ENCODE measurements at regions not wholly inside any gene's neighbourhood (a gene's known extent, or its start where the extent isn't known, plus 50 kb on each side); places are given as distances from the start of the nearest gene placed in this dataset.

- Histone ChIP-seq H3K9me3 (ENCODE audit: control insufficient read depth, insufficient read depth, low read depth, low read length) (no peaks in the 10 kb centered on the region), H3K4me3 (ENCODE audit: low read depth, low read length) (no peak overlapping the region), H3K4me1 (ENCODE audit: control insufficient read depth, insufficient read depth, low read length) (no peaks in the 10 kb centered on the region), H3K36me3 (ENCODE audit: control insufficient read depth in 2 of 2, insufficient read depth in 1 of 2, low read length in 2 of 2) (no peaks in the 10 kb centered on the region), H3K27ac (ENCODE audit: extremely low read depth, low read depth, low read length) (no peak overlapping the region)
- ChIA-PET POLR2A (no interaction called here), CTCF (no interaction called here)
- TF ChIP-seq ZNF184 (tag by site-specific recombination; IDR thresholded peaks at IDR 0.05) (no peak), ZNF610 (tag by site-specific recombination; IDR thresholded peaks at IDR 0.05; ENCODE audit: borderline replicate concordance) (no peak), ZNF138 (tag by site-specific recombination; IDR thresholded peaks at IDR 0.05; ENCODE audit: borderline replicate concordance) (no peak), ZNF530 (tag by site-specific recombination; IDR thresholded peaks at IDR 0.05; ENCODE audit: low read depth) (no peak), ZNF23 (tag by site-specific recombination; IDR thresholded peaks at IDR 0.05; ENCODE audit: borderline replicate concordance) (no peak)
Observed at GRCh38 chr1:98575955-98576354, 85.6 kb upstream of the SNX7 start.

DNA sequence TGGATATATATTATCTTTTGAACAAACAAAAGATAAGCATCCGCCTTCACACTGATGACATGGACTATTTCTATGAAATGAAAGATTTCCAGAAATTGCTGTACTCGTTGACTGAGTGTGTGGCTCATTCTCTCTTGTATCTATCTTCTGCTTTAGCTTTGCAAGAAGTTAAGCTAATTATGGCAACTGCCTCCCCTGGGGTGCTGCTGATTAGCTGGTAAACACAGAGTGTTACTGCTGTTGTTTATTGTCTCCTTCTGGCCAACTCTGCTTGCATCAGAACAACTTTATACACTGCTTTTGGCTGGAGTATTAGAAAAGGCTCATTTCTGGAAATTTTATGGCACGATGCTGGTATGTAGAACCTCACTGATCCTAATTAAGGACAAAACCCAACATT, 95.6 kb upstream of the SNX7 start:
- Histone ChIP-seq H3K9me3 (ENCODE audit: control insufficient read depth, insufficient read depth, low read depth, low read length) (no peaks in the 10 kb centered on the region), H3K4me3 (ENCODE audit: low read depth, low read length) (no peak overlapping the region), H3K27ac (ENCODE audit: extremely low read depth, low read depth, low read length) (no peak overlapping the region), H3K36me3 (ENCODE audit: control insufficient read depth in 2 of 2, insufficient read depth in 1 of 2, low read length in 2 of 2) (no peaks in the 10 kb centered on the region), H3K4me1 (ENCODE audit: control insufficient read depth, insufficient read depth, low read length) (no peaks in the 10 kb centered on the region)
- ChIA-PET CTCF (interaction anchor here (0.6 kb wide), 1 partner anchor 19 kb away, joined by 3 read pairs; no protein-coding TSS in a partner anchor), POLR2A (no interaction called here)
- no peak for TF ChIP-seq ZNF121 (tag by site-specific recombination; IDR thresholded peaks at IDR 0.05)
- no peak for TF ChIP-seq BCL11B (tag by site-specific recombination; IDR thresholded peaks at IDR 0.05; ENCODE audit: low read depth)
- no peak for TF ChIP-seq ZNF654 (tag by site-specific recombination; IDR thresholded peaks at IDR 0.05; ENCODE audit: low read depth)
- no peak for TF ChIP-seq GLIS2 (tag by site-specific recombination; IDR thresholded peaks at IDR 0.05)
- TF ChIP-seq SP7 (tag by site-specific recombination; IDR thresholded peaks at IDR 0.05), result no peak
- TF ChIP-seq, protein P1, sequence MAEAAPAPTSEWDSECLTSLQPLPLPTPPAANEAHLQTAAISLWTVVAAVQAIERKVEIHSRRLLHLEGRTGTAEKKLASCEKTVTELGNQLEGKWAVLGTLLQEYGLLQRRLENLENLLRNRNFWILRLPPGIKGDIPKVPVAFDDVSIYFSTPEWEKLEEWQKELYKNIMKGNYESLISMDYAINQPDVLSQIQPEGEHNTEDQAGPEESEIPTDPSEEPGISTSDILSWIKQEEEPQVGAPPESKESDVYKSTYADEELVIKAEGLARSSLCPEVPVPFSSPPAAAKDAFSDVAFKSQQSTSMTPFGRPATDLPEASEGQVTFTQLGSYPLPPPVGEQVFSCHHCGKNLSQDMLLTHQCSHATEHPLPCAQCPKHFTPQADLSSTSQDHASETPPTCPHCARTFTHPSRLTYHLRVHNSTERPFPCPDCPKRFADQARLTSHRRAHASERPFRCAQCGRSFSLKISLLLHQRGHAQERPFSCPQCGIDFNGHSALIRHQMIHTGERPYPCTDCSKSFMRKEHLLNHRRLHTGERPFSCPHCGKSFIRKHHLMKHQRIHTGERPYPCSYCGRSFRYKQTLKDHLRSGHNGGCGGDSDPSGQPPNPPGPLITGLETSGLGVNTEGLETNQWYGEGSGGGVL (tag by site-specific recombination; IDR thresholded peaks at IDR 0.05), result no peak
- TF ChIP-seq REPIN1 (tag by site-specific recombination; IDR thresholded peaks at IDR 0.05; ENCODE audit: low read depth), result no peak
- no peak for TF ChIP-seq HOXA7 (CRISPR knock-in tag; IDR thresholded peaks at IDR 0.05; ENCODE audit: borderline replicate concordance)
- TF ChIP-seq WT1 (tag by site-specific recombination; IDR thresholded peaks at IDR 0.05), result no peak
- no peak for TF ChIP-seq SCRT2 (tag by site-specific recombination; IDR thresholded peaks at IDR 0.05)

- Histone ChIP-seq H3K36me3 (ENCODE audit: control insufficient read depth in 2 of 2, insufficient read depth in 1 of 2, low read length in 2 of 2) (no peaks in the 10 kb centered on the region), H3K9me3 (ENCODE audit: control insufficient read depth, insufficient read depth, low read depth, low read length) (no peaks in the 10 kb centered on the region), H3K27ac (ENCODE audit: extremely low read depth, low read depth, low read length) (no peak overlapping the region), H3K4me1 (ENCODE audit: control insufficient read depth, insufficient read depth, low read length) (no peaks in the 10 kb centered on the region), H3K4me3 (ENCODE audit: low read depth, low read length) (no peak overlapping the region)
- CTCF ChIA-PET, result interaction anchor here (0.6 to 0.7 kb wide), 2 partner anchors 30 to 202 kb away, joined by 3 read pairs; no protein-coding TSS in a partner anchor
- TF ChIP-seq ZNF48 (tag by site-specific recombination; IDR thresholded peaks at IDR 0.05) (no peak), ELK4 (IDR thresholded peaks at IDR 0.05; ENCODE audit: borderline replicate concordance, low read depth, low read length) (no peak), GLIS2 (tag by site-specific recombination; IDR thresholded peaks at IDR 0.05) (no peak), YY1 (tag by site-specific recombination; IDR thresholded peaks at IDR 0.05) (no peak), BCL6B (tag by site-specific recombination; IDR thresholded peaks at IDR 0.05) (no peak), ZNF704 (tag by site-specific recombination; IDR thresholded peaks at IDR 0.05) (no peak), ZNF324 (tag by site-specific recombination; IDR thresholded peaks at IDR 0.05) (no peak)
- TF ChIP-seq, protein P2, sequence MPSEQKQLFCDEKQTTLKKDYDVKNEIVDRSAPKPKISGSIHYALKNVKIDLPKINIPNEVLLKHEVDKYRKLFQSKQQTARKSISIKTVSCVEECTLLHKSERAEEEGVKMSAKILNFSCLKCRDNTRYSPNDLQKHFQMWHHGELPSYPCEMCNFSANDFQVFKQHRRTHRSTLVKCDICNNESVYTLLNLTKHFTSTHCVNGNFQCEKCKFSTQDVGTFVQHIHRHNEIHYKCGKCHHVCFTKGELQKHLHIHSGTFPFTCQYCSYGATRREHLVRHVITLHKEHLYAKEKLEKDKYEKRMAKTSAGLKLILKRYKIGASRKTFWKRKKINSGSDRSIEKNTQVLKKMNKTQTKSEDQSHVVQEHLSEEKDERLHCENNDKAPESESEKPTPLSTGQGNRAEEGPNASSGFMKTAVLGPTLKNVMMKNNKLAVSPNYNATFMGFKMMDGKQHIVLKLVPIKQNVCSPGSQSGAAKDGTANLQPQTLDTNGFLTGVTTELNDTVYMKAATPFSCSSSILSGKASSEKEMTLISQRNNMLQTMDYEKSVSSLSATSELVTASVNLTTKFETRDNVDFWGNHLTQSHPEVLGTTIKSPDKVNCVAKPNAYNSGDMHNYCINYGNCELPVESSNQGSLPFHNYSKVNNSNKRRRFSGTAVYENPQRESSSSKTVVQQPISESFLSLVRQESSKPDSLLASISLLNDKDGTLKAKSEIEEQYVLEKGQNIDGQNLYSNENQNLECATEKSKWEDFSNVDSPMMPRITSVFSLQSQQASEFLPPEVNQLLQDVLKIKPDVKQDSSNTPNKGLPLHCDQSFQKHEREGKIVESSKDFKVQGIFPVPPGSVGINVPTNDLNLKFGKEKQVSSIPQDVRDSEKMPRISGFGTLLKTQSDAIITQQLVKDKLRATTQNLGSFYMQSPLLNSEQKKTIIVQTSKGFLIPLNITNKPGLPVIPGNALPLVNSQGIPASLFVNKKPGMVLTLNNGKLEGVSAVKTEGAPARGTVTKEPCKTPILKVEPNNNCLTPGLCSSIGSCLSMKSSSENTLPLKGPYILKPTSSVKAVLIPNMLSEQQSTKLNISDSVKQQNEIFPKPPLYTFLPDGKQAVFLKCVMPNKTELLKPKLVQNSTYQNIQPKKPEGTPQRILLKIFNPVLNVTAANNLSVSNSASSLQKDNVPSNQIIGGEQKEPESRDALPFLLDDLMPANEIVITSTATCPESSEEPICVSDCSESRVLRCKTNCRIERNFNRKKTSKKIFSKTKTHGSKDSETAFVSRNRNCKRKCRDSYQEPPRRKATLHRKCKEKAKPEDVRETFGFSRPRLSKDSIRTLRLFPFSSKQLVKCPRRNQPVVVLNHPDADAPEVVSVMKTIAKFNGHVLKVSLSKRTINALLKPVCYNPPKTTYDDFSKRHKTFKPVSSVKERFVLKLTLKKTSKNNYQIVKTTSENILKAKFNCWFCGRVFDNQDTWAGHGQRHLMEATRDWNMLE (tag by site-specific recombination; conservative IDR thresholded peaks at IDR 0.05; ENCODE audit: low read depth), result no peak
- POLR2A ChIA-PET, result no interaction called here
Observed at GRCh38 chr1:98559291-98559690, 102.2 kb upstream of the SNX7 start.
